Motor neuron (in vitro differentiated cells): ENCODE measurements at regions not wholly inside any gene's neighbourhood (a gene's known extent, or its start where the extent isn't known, plus 50 kb on each side); places are given as distances from the start of the nearest gene placed in this dataset.

ENCODE experiments used
- ATAC-seq, 8 experiments: fragments of 200-7000 bp; cut with Tn5 transposase; replicated peaks in 6 of 8; 2 replicates each; pipeline ENCODE4 v1.8.0; 2021; ENCODE audit warnings: mild to moderate bottlenecking in 8 of 8, moderate library complexity in 8 of 8
- H3K27ac ChIP-seq, 2 donors: fragments of 250-450 bp; sonication (Bioruptor Pico); 2 replicates each; pipeline ENCODE4 v1.9.0; 2021; ENCODE audit warnings: antibody characterized with exemption in 2 of 2, mild to moderate bottlenecking in 2 of 2, moderate library complexity in 1 of 2
- H3K4me1 ChIP-seq, 2 donors: fragments of 250-450 bp; sonication (Bioruptor Pico); replicated peaks in 1 of 2; 2 replicates each; pipeline ENCODE4 v1.6.1; 2021; ENCODE audit warnings: antibody characterized with exemption in 2 of 2, mild to moderate bottlenecking in 2 of 2, moderate library complexity in 1 of 2
- H3K4me3 ChIP-seq, 5 donors: fragments of 250-450 bp; sonication (Bioruptor Pico); 2 replicates each; pipeline ENCODE4 v1.9.0; 2021; ENCODE audit warnings: antibody characterized with exemption in 5 of 5, mild to moderate bottlenecking in 5 of 5, moderate library complexity in 4 of 5
- WGBS, 10 experiments: fragments of 450-650 bp; shearing (Covaris generic); methylation state at CpG; one replicate each; pipeline ENCODE4 v1.0.0; 2022; 5-methylcytosine and 5-hydroxymethylcytosine counted together
- in situ Hi-C, 9 experiments: fragments of 400-800 bp; cut with MboI; loops; one replicate each; pipeline ENCODE4 v1.15.0; 2021; ENCODE audit warnings: low sequenced_read_pairs in 9 of 9, low pct_unique_long_range_greater_than_20kb in 2 of 9; ENCODE audit not compliant: unreplicated experiment in 9 of 9

DNA sequence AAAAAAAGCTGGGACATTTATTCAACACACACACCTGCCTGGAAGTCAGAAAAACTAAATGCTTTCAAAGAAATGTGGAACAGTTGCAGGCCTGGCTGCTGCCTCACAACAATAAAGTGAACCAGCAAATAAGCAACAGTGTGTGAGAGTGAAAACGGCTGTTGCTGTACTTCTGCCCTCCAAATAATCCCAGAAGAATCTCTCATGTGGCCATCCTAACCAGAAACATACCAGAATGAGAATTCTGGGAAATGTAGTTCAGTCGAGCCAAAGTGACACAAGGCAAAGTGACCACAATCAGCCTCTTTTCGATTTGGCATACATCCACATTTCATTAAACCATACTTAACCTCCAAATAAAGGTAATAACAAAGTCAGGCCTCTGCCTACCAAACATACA lies 204.5 kb downstream of the SLC7A11 start:
- ATAC-seq: no peak
- WGBS, 10 experiments: 7 to 100% (median 77%) methylated on average over 1 to 2 of the region's 3 CpGs; no CpG with 5 or more reads in 1 of the 10 experiments
- in situ Hi-C loops: no loop called here

DNA sequence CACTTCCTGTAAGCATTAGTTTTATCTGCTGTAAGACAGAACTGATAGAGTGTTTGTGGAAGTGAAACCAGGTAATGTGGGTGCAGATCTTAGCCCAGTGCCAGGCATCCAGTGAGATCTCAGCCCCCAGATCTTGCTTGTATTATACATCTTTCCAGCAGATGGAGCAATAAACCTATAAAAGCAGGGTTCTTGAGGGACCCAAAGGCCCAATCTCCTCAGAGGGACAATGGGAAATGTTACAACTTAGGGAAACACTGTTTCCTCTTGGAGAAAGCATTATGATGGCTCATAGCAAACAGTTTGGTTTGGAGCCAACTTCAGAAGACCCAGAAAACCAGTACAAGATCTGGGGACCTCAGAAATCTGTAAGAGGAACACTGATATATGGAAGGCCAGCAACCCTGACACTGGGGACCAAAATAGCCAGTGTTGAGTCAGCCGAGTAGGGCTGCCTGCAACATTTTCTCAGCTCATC lies 206.3 kb downstream of the SLC7A11 start:
- Histone ChIP-seq H3K4me1 (peaks cover 0 to 15% of the 10 kb centered on the region in 2 donors), H3K27ac (no peak overlapping the region), H3K4me3 (no peak overlapping the region)
- in situ Hi-C loops: no loop called here
- WGBS, 10 experiments: 75 to 100% (median 100%) methylated on average over 1 of the region's 1 CpG; no CpG with 5 or more reads in 5 of the 10 experiments
- peak; percentile 47 to 94 (median 80) for ATAC-seq

More for the DNA sequence above, 204.5 kb downstream of the SLC7A11 start:
- Histone ChIP-seq H3K4me3 (no peak overlapping the region), H3K27ac (no peak overlapping the region), H3K4me1 (peaks cover 0 to 5% of the 10 kb centered on the region in 2 donors)

DNA sequence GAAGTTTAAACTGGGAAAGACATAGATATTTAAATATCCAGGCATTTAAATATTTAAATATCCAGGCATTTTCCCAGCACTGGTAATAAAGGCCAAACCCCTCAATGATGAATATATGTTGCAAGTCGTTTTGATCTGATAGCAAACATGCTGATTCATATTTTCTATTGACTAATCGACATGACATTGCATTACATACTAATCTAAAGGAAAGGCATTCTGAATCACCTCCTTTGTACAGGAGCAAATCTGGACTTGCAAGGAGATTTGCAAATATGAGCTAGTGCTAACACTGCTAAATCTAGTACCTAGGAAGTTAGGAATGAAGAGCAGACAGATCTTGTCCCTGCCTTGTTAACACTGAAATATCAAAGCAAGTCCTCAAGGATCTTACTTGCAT lies 207.3 kb downstream of the SLC7A11 start:
- Histone ChIP-seq H3K4me3 (no peak overlapping the region), H3K4me1 (peaks cover 0 to 15% of the 10 kb centered on the region in 2 donors), H3K27ac (no peak overlapping the region)
- in situ Hi-C loops: no loop called here
- ATAC-seq: peak in 3 of 8 experiments; percentile 74 to 80 (median 74)
- WGBS, 10 experiments: 0 to 100% (median 64%) methylated on average over 1 to 2 of the region's 2 CpGs; no CpG with 5 or more reads in 2 of the 10 experiments

DNA sequence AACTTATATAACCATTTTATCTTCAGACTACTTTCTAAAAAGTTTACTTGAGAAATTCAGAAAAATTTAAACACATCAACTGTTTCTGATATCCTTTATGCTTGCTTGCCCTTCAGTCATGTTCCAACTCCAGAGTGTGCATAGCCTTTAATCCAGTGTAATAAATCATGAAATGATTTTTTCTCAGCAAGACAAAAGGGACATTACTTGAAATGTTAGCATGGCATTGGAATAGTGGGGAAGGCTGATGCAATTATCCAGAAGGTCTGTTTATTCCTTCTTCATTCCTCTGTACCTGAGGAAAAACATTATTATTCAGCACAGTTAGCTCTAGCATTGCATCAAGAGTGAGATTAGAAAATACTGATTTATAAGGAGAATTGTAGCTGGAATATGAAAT lies 209.9 kb downstream of the SLC7A11 start:
- Histone ChIP-seq H3K4me3 (no peak overlapping the region), H3K4me1 (peaks cover 0 to 15% of the 10 kb centered on the region in 2 donors), H3K27ac (peak overlapping the region in 1 of 2 donors; percentile 47)
- peak in 5 of 8 experiments; percentile 60 to 83 (median 75) for ATAC-seq
- in situ Hi-C loops: no loop called here

DNA sequence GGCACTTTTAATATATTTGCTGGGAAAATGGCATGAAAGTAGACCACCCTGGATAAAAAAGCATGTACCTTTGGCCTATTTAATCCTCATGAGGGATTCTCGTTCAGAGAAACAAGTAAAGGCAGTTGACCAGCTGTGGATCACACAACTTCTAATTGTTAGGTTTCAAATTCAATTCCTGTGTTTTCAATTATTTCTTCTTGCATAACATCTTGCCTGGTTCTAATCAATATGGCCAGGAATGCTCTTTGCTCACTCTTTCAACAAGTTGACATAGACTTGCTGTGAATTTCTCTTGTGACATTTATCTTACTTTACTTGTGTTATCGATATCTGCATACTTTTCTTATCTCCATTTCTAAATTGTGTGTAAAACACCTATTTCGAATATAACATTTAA lies 211.8 kb downstream of the SLC7A11 start:
- no peak for ATAC-seq
- Histone ChIP-seq H3K27ac (no peak overlapping the region), H3K4me3 (no peak overlapping the region), H3K4me1 (peaks cover 0 to 15% of the 10 kb centered on the region in 2 donors)
- in situ Hi-C loops: no loop called here
- 37 to 96% (median 75%) methylated on average over 1 to 3 of the region's 3 CpGs for WGBS, 10 experiments

DNA sequence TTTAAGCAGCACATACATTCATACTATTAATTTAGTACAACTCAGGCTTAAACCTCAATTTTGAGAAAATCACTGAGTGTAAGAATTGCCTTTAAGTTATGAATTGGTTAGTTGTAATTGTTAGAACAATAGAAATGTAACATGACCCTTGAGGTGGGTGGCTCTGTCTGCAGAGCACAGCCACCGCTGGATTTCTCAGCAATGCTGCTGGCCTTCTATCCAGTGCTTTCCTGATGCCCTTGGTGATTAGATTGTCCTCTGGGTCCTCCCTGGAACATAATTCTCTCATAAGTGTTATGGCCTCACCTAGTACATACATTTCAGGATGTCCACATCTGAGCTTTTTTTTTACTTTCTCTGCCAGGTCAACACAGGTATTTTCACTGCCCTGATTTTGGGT lies 213.2 kb downstream of the SLC7A11 start:
- no peak for ATAC-seq
- in situ Hi-C loops: no loop called here
- Histone ChIP-seq H3K4me3 (no peak overlapping the region), H3K4me1 (peaks cover 0 to 15% of the 10 kb centered on the region in 2 donors), H3K27ac (no peak overlapping the region)
- 38 to 80% (median 60%) methylated on average over 1 of the region's 1 CpG; no CpG with 5 or more reads in 5 of the 10 experiments for WGBS, 10 experiments

DNA sequence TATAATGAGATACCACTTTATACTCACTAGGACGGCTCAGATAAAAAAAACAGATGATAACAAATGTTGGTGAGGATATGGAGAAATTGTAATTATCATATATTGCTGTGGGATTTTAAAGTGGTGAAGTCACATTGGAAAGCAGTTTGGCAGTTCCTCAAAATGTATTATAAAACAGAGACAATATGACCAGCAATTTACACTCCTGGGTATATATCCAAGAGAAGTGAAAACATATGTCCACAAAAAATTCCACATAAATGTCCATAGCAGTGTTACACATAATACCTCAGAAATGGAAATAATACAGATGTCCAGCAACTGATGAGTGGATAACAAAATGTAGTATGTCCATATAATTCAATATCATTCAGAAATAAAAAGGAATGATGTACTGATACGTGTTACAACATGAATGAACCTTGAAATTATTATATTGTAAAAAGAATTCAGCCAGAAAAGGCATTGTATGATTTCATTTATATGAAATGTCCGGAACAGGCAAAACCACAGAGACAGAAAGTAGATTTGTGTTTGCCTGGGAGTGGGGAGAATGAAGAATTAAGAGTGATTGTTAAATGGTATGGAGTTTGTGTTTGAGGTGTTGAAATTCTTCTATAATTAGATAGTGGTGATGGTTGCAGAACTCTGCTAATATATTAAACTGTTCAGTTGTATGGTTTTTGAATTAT lies 220.9 kb downstream of the SLC7A11 start:
- H3K27ac ChIP-seq: no peak overlapping the region
- H3K4me1 ChIP-seq: no peaks in the 10 kb centered on the region
- ATAC-seq: peak in 2 of 8 experiments; percentile 54 to 69
- no peak overlapping the region for H3K4me3 ChIP-seq
- in situ Hi-C loops: no loop called here
- 0 to 67% (median 38%) methylated on average over 2 to 3 of the region's 3 CpGs for WGBS, 10 experiments

DNA sequence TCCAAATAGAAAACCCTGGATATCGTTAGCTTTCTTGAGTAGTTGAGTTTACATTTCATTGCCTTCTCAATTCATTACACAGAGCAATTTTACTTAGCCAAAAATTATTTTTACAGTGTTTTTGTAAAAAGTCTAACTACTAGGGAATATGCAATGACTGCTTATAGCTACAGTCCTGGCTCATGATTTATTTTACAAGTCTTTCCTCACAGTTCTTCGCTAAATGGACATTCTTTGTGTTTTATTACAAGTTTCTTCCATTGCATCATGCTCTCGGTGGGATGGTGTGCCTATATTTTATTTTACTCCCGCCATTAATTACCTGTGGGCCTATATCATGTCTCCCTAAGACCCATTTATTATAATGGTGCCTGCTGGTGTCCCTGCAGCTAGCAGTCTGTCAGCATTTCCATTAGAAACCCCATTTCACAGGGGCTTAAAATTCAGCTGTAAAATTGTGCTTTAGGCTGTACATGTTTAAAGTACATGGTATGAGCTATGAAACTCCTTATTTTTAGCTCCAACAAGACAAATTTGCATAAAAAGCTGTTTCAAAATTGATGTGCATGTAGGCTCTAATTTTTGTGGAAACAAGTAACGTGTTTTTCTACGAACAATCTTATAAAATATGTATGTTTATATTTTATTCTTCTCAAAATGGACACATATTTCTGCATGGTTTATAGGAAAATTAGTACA lies 227.4 kb downstream of the SLC7A11 start:
- H3K27ac ChIP-seq: no peak overlapping the region
- in situ Hi-C loops: no loop called here
- H3K4me1 ChIP-seq: peaks cover 3 to 14% of the 10 kb centered on the region in 2 donors
- peak in 5 of 8 experiments; percentile 55 to 89 (median 63) for ATAC-seq
- H3K4me3 ChIP-seq: no peak overlapping the region
- WGBS, 10 experiments: 69 to 95% (median 81%) methylated on average over 3 to 6 of the region's 6 CpGs

DNA sequence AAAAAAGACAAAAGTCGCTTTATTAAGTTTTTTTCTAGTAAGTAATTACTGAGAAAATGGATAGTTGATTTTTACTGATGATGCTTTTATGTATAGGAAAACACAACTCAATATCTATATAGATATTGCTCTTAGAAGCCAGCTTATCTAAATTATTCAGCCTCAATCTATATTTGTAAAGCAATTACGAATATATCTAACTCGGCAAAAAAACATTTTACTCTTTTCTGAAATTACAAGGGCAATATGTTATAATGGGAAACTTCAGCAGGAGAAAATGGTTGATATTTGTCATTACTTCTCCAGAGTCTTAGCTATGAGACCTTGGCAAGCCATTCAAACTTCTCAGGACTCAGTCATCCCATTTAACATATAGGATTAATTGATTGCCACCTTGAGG lies 228.5 kb downstream of the SLC7A11 start:
- Histone ChIP-seq H3K4me3 (no peak overlapping the region), H3K4me1 (peaks cover 3 to 14% of the 10 kb centered on the region in 2 donors), H3K27ac (no peak overlapping the region)
- in situ Hi-C loops: no loop called here
- ATAC-seq: no peak
- WGBS, 10 experiments: 60 to 100% (median 73%) methylated on average over 1 to 3 of the region's 3 CpGs

DNA sequence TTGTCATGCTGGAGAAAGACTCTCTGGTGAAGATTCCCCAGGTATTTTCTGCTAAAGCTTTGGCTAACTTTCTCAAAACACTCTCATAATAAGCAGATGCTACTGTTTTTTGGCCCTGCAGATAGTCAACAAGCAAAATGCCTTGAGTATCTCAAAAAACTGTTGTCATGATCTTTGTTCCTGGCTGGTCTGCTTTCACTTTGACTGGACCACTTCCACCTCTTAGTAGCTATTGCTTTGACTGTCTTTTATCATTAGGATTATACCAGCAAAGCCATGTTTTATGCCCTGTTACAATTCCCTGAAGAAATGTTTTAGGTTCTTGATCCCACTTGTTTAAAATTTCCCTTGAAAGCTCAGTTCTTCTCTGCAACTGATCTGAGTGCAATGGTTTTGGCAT lies 231.5 kb downstream of the SLC7A11 start:
- in situ Hi-C loops: no loop called here
- no peak for ATAC-seq
- no peak overlapping the region for H3K4me3 ChIP-seq
- peaks cover 3 to 13% of the 10 kb centered on the region in 2 donors for H3K4me1 ChIP-seq
- H3K27ac ChIP-seq: no peak overlapping the region

DNA sequence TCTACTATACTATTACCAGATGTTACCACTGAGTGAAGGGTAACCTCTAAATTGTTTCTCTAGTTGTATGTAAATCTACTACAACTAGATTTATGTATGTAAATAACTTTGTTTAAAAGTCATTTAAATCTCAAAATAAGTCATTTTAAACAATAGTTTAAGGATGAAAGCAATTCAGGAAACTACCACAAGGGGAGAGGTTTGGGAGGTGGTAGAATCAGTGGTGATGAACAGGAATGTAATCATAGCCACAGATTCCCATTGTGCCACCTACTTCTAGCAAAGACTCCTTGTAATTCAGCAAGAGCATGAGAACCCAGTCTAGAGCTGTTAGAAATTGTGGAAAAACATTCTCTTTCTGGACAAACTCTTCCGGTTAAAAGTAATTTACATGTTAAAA lies 234.6 kb downstream of the SLC7A11 start:
- in situ Hi-C loops: no loop called here

DNA sequence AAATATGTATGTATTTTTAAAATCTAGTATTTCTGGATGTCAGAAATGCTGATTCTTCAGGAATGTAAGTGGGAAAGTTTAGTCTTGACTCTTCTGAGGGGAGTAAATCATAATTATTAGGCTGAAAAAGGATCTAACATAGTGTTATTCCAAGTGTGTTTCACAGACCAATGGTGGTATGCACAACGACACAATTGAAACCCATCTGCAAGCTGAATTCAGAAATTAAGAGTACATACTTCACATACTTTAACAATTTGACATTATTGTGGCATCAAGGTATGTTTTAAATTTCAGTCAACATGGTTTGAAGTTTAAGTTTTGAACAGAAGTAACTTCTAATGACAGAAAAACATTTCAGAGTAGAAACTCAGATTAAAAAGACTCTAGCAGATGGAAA lies 236.7 kb downstream of the SLC7A11 start:
- in situ Hi-C loops: no loop called here
- H3K4me3 ChIP-seq: no peak overlapping the region
- 50 to 100% (median 96%) methylated on average over 1 of the region's 1 CpG; no CpG with 5 or more reads in 6 of the 10 experiments for WGBS, 10 experiments
- no peak overlapping the region for H3K27ac ChIP-seq
- H3K4me1 ChIP-seq: no peaks in the 10 kb centered on the region
- no peak for ATAC-seq

More for the DNA sequence above, 234.6 kb downstream of the SLC7A11 start:
- H3K27ac ChIP-seq: no peak overlapping the region
- 13 to 90% (median 75%) methylated on average over 1 of the region's 1 CpG; no CpG with 5 or more reads in 1 of the 10 experiments for WGBS, 10 experiments
- no peak overlapping the region for H3K4me3 ChIP-seq
- H3K4me1 ChIP-seq: no peaks in the 10 kb centered on the region
- ATAC-seq: peak in 2 of 8 experiments; percentile 36 to 60

DNA sequence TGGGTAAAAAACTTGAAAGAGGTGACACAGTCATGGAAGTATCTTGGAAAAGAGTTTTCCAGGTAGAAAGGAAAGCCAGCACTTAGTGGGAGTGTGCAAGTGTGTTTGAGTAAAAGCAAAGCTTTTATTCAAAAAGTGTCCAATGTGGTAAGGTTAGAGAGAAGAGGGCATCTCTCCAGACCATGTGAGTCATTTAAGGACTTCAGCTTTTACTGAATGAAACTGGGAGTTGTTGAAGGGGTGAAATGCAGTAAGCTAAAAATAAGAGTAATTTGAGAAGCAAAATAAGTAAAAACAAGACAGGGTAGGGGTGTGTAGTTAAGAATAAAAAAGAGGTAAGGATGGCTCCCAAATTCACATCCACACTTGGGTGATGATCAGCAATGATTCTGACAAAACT lies 238.9 kb downstream of the SLC7A11 start:
- Histone ChIP-seq H3K4me1 (no peaks in the 10 kb centered on the region), H3K27ac (no peak overlapping the region), H3K4me3 (no peak overlapping the region)
- in situ Hi-C loops: no loop called here
- ATAC-seq: no peak
